ENCODE measurements at regions not wholly inside any gene's neighbourhood (a gene's known extent, or its start where the extent isn't known, plus 50 kb on each side); places are given as distances from the start of the nearest gene placed in this dataset.
"Not testable (repeated sequence)": the region's sequence is repeated elsewhere in the genome, so short reads cannot be mapped to it uniquely, and the experiment has no call there.

DNA sequence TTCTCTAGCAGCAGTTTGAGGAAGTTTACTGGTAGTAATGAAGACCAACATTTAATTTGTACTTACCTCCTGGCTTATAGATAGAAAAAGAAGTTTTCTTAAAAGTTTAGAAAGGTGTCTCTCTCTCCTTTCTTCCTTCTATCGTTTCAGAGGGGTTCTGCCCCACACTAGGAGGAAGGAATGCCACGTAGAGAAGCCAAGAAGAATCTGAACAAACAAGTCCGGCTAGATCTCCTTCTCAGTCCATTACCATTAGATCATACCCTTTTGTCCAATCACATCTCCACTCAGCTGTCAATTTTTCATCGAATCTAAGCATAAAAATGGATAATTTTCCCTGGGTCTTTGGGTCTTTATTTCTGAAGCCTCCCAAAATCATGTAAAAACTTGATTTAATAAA is 1048.1 kb downstream of the SI start:
- intact Hi-C loops (cut with micrococcal nuclease): no loop called here
- no peak for DNase-seq
- no peaks in the 10 kb centered on the region for H3K36me3 Mint-ChIP-seq
- no peaks in the 10 kb centered on the region for H3K27me3 ChIP-seq (ENCODE audit: insufficient read depth, low read length)
- H3K9me3 ChIP-seq (ENCODE audit: control insufficient read depth in 1 of 2, low read length in 2 of 2): no peaks in the 10 kb centered on the region
- H3K36me3 ChIP-seq (ENCODE audit: insufficient read depth, low read length): no peaks in the 10 kb centered on the region
- H3K4me3 ChIP-seq (ENCODE audit: low read length in 2 of 2): no peak overlapping the region
- no peaks in the 10 kb centered on the region for H3K4me1 ChIP-seq (ENCODE audit: insufficient read depth, low read length)
- H3K27me3 Mint-ChIP-seq: no peaks in the 10 kb centered on the region
- no peak overlapping the region for H3K4me3 Mint-ChIP-seq
- H3K27ac Mint-ChIP-seq: no peak overlapping the region
- CTCF ChIA-PET (ENCODE audit: partially characterized antibody): no interaction called here
- POLR2A ChIA-PET (ENCODE audit: partially characterized antibody): no interaction called here
- no peaks in the 10 kb centered on the region for H3K4me1 Mint-ChIP-seq
- H3K27ac ChIP-seq (ENCODE audit: low read depth, low read length): no peak overlapping the region
- H3K9me3 Mint-ChIP-seq: peaks cover 3 to 10% (median 5%) of the 10 kb centered on the region in 8 donors

GRCh38 chr3:164024786-164025185 is 1053.5 kb downstream of the SI start:
- CTCF ChIA-PET (ENCODE audit: partially characterized antibody): no interaction called here
- H3K27me3 Mint-ChIP-seq: no peaks in the 10 kb centered on the region
- H3K27ac Mint-ChIP-seq: no peak overlapping the region
- H3K4me1 Mint-ChIP-seq: no peaks in the 10 kb centered on the region
- no peak overlapping the region for H3K4me3 ChIP-seq (ENCODE audit: low read length in 2 of 2)
- H3K4me1 ChIP-seq (ENCODE audit: insufficient read depth, low read length): no peaks in the 10 kb centered on the region
- POLR2A ChIA-PET (ENCODE audit: partially characterized antibody): no interaction called here
- peaks cover 0 to 5% of the 10 kb centered on the region in 2 donors for H3K9me3 ChIP-seq (ENCODE audit: control insufficient read depth in 1 of 2, low read length in 2 of 2)
- no peaks in the 10 kb centered on the region for H3K36me3 ChIP-seq (ENCODE audit: insufficient read depth, low read length)
- intact Hi-C loops (cut with micrococcal nuclease): no loop called here
- no peaks in the 10 kb centered on the region for H3K36me3 Mint-ChIP-seq
- DNase-seq: no peak
- H3K27me3 ChIP-seq (ENCODE audit: insufficient read depth, low read length): no peaks in the 10 kb centered on the region
- no peak overlapping the region for H3K4me3 Mint-ChIP-seq
- peaks cover 0 to 9% (median 5%) of the 10 kb centered on the region in 8 donors for H3K9me3 Mint-ChIP-seq
- H3K27ac ChIP-seq (ENCODE audit: low read depth, low read length): no peak overlapping the region

- Mint-ChIP-seq H3K36me3 (no peaks in the 10 kb centered on the region), H3K4me3 (no peak overlapping the region), H3K27ac (no peak overlapping the region), H3K9me3 (peaks cover 0 to 9% (median 3%) of the 10 kb centered on the region in 8 donors), H3K27me3 (no peaks in the 10 kb centered on the region), H3K4me1 (no peaks in the 10 kb centered on the region)
- ChIA-PET CTCF (ENCODE audit: partially characterized antibody) (no interaction called here), POLR2A (ENCODE audit: partially characterized antibody) (no interaction called here)
- DNase-seq: no peak
- Histone ChIP-seq H3K36me3 (ENCODE audit: insufficient read depth, low read length) (no peaks in the 10 kb centered on the region), H3K4me1 (ENCODE audit: insufficient read depth, low read length) (no peaks in the 10 kb centered on the region), H3K9me3 (ENCODE audit: control insufficient read depth in 1 of 2, low read length in 2 of 2) (peaks cover 0 to 9% of the 10 kb centered on the region in 2 donors), H3K27ac (ENCODE audit: low read depth, low read length) (no peak overlapping the region), H3K4me3 (ENCODE audit: low read length in 2 of 2) (no peak overlapping the region), H3K27me3 (ENCODE audit: insufficient read depth, low read length) (no peaks in the 10 kb centered on the region)
- intact Hi-C loops (cut with micrococcal nuclease): no loop called here
Measured at GRCh38 chr3:164023480-164023879, 1054.8 kb downstream of the SI start.

DNA sequence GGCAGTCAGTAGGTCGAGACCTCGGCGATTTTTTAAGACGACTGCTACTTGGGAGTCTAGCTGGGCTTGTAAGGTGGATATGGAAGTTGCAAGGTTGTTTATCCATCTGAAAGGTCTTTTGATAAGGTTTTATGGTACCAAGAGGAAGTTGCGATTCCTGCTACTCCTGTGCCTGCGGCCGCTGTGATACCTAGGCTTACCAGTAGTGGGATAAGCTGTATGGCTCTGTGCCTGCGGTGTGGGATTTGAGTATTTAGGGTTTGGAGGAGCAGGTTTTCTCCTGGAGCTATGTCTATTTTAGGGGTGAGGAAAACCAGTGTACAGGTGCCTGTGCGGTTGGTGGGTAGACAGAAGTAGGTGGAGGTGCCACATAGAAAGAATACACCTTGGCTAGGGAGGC is 1059.8 kb downstream of the SI start:
- Histone ChIP-seq H3K9me3 (ENCODE audit: control insufficient read depth in 1 of 2, low read length in 2 of 2) (peaks cover 0 to 4% of the 10 kb centered on the region in 2 donors), H3K4me1 (ENCODE audit: insufficient read depth, low read length) (no peaks in the 10 kb centered on the region), H3K27ac (ENCODE audit: low read depth, low read length) (no peak overlapping the region), H3K4me3 (ENCODE audit: low read length in 2 of 2) (no peak overlapping the region), H3K36me3 (ENCODE audit: insufficient read depth, low read length) (no peaks in the 10 kb centered on the region), H3K27me3 (ENCODE audit: insufficient read depth, low read length) (no peaks in the 10 kb centered on the region)
- ChIA-PET CTCF (ENCODE audit: partially characterized antibody) (no interaction called here), POLR2A (ENCODE audit: partially characterized antibody) (no interaction called here)
- Mint-ChIP-seq H3K9me3 (peaks cover 0 to 8% (median 0%) of the 10 kb centered on the region in 8 donors), H3K27ac (no peak overlapping the region), H3K27me3 (no peaks in the 10 kb centered on the region), H3K4me1 (no peaks in the 10 kb centered on the region), H3K36me3 (no peaks in the 10 kb centered on the region), H3K4me3 (no peak overlapping the region)
- intact Hi-C loops (cut with micrococcal nuclease): no loop called here
- no peak for DNase-seq

- no peaks in the 10 kb centered on the region for H3K4me1 Mint-ChIP-seq
- no peak overlapping the region for H3K4me3 Mint-ChIP-seq
- H3K4me3 ChIP-seq (ENCODE audit: low read length in 2 of 2): no peak overlapping the region
- POLR2A ChIA-PET (ENCODE audit: partially characterized antibody): no interaction called here
- CTCF ChIA-PET (ENCODE audit: partially characterized antibody): no interaction called here
- peaks cover 2 to 9% (median 3%) of the 10 kb centered on the region in 8 donors for H3K9me3 Mint-ChIP-seq
- no peaks in the 10 kb centered on the region for H3K36me3 ChIP-seq (ENCODE audit: insufficient read depth, low read length)
- no peak for DNase-seq
- intact Hi-C loops (cut with micrococcal nuclease): no loop called here
- no peaks in the 10 kb centered on the region for H3K36me3 Mint-ChIP-seq
- no peaks in the 10 kb centered on the region for H3K27me3 Mint-ChIP-seq
- H3K4me1 ChIP-seq (ENCODE audit: insufficient read depth, low read length): no peaks in the 10 kb centered on the region
- no peak overlapping the region for H3K27ac ChIP-seq (ENCODE audit: low read depth, low read length)
- no peaks in the 10 kb centered on the region for H3K9me3 ChIP-seq (ENCODE audit: control insufficient read depth in 1 of 2, low read length in 2 of 2)
- no peak overlapping the region for H3K27ac Mint-ChIP-seq
- H3K27me3 ChIP-seq (ENCODE audit: insufficient read depth, low read length): no peaks in the 10 kb centered on the region
Measured at GRCh38 chr3:164007765-164008164, 1070.5 kb downstream of the SI start.

DNA sequence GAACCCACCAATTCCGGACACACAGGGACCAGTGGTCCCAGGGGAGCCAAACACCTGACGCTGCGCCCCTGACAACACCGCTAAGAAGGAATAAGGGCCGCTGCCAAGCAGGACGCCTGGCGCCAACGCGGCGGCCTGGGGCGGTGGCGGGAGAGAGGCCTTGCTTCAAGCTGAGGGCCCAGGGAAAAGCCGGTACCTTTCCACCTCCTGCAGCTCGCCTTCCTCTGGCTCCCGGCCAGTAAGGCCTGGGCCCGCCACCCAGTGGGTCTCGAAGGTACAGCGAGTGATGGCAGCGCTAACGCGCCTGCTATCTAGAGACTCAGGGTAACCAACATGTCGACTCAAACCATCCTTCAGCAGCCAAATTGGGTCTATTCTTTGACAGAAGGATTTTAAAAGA is 1074.1 kb downstream of the SI start:
- ChIA-PET CTCF (ENCODE audit: partially characterized antibody) (no interaction called here), POLR2A (ENCODE audit: partially characterized antibody) (no interaction called here)
- no peak for DNase-seq
- Histone ChIP-seq H3K27me3 (ENCODE audit: insufficient read depth, low read length) (no peaks in the 10 kb centered on the region), H3K4me1 (ENCODE audit: insufficient read depth, low read length) (no peaks in the 10 kb centered on the region), H3K36me3 (ENCODE audit: insufficient read depth, low read length) (no peaks in the 10 kb centered on the region), H3K4me3 (ENCODE audit: low read length in 2 of 2) (no peak overlapping the region), H3K9me3 (ENCODE audit: control insufficient read depth in 1 of 2, low read length in 2 of 2) (no peaks in the 10 kb centered on the region), H3K27ac (ENCODE audit: low read depth, low read length) (no peak overlapping the region)
- intact Hi-C loops (cut with micrococcal nuclease): no loop called here
- Mint-ChIP-seq H3K4me3 (no peak overlapping the region), H3K36me3 (no peaks in the 10 kb centered on the region), H3K27me3 (no peaks in the 10 kb centered on the region), H3K27ac (no peak overlapping the region), H3K4me1 (no peaks in the 10 kb centered on the region), H3K9me3 (peaks cover 2 to 12% (median 8%) of the 10 kb centered on the region in 8 donors)

GRCh38 chr3:164003016-164003415 is 1075.3 kb downstream of the SI start:
- H3K4me1 Mint-ChIP-seq; POLR2A ChIA-PET (ENCODE audit: partially characterized antibody); H3K27ac ChIP-seq (ENCODE audit: low read depth, low read length); H3K9me3 ChIP-seq (ENCODE audit: control insufficient read depth in 1 of 2, low read length in 2 of 2); H3K27me3 ChIP-seq (ENCODE audit: insufficient read depth, low read length); CTCF ChIA-PET (ENCODE audit: partially characterized antibody); H3K36me3 ChIP-seq (ENCODE audit: insufficient read depth, low read length); H3K27ac Mint-ChIP-seq; H3K36me3 Mint-ChIP-seq; DNase-seq; H3K4me3 Mint-ChIP-seq; H3K4me1 ChIP-seq (ENCODE audit: insufficient read depth, low read length); intact Hi-C loops (cut with micrococcal nuclease); H3K4me3 ChIP-seq (ENCODE audit: low read length in 2 of 2); H3K27me3 Mint-ChIP-seq: not testable (repeated sequence)
- peaks cover 2 to 12% (median 8%) of the 10 kb centered on the region in 8 donors for H3K9me3 Mint-ChIP-seq

GRCh38 chr3:163983940-163984339 is 1094.4 kb downstream of the SI start:
- no peaks in the 10 kb centered on the region for H3K4me1 ChIP-seq (ENCODE audit: insufficient read depth, low read length)
- Mint-ChIP-seq H3K27ac (no peak overlapping the region), H3K4me1 (no peaks in the 10 kb centered on the region), H3K9me3 (peaks cover 0 to 6% (median 3%) of the 10 kb centered on the region in 8 donors), H3K36me3 (no peaks in the 10 kb centered on the region), H3K4me3 (no peak overlapping the region), H3K27me3 (no peaks in the 10 kb centered on the region)
- intact Hi-C loops (cut with micrococcal nuclease): no loop called here
- DNase-seq: no peak
- H3K9me3 ChIP-seq (ENCODE audit: control insufficient read depth in 1 of 2, low read length in 2 of 2): no peaks in the 10 kb centered on the region
- no peaks in the 10 kb centered on the region for H3K36me3 ChIP-seq (ENCODE audit: insufficient read depth, low read length)
- POLR2A ChIA-PET (ENCODE audit: partially characterized antibody): no interaction called here
- no peaks in the 10 kb centered on the region for H3K27me3 ChIP-seq (ENCODE audit: insufficient read depth, low read length)
- H3K4me3 ChIP-seq (ENCODE audit: low read length in 2 of 2): no peak overlapping the region
- no peak overlapping the region for H3K27ac ChIP-seq (ENCODE audit: low read depth, low read length)
- CTCF ChIA-PET (ENCODE audit: partially characterized antibody): no interaction called here

All from CD4-positive, alpha-beta memory T cell (primary cell).